GM19438 (cell line): ENCODE measurements at regions not wholly inside any gene's neighbourhood (a gene's known extent, or its start where the extent isn't known, plus 50 kb on each side); places are given as distances from the start of the nearest gene placed in this dataset.
A peak's percentile ranks its signal among the peaks of the same experiment; 100 is the strongest.
"Not testable (repeated sequence)": the region's sequence is repeated elsewhere in the genome, so short reads cannot be mapped to it uniquely, and the experiment has no call there.

Experiments used
- ATAC-seq: cut with Tn5 transposase; IDR thresholded peaks from one replicate; pipeline ENCODE4 v1.9.1; 2021; ENCODE audit warnings: low read depth; ENCODE audit not compliant: unreplicated experiment

DNA sequence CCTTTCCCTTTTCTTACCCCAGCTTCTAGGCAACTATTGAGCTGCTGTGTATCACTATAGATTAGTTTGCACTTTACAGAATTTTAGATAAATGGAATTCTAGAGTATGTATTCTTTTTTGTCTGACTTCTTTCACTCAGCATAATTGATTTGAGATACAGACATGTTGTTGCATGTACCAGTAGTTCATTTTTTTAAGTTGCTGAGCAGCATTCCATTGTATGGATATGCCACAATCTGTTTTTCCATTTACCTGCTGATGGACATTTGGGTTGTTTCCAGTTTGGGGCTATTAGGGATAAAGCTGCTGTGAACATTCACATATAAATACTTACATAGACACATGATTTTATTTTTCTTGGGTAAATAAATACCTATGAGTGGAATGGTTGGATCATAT, 135.7 kb downstream of the IGF1 start:
- no peak for ATAC-seq

GRCh38 chr12:102343361-102344121, 136.8 kb downstream of the IGF1 start:
- ATAC-seq: no peak

- no peak for ATAC-seq
These were observed 137.9 kb downstream of the IGF1 start for GRCh38 chr12:102342281-102343006.

- ATAC-seq: no peak
These were observed 137.1 kb upstream of the PMCH start for GRCh38 chr12:102334765-102335164.

DNA sequence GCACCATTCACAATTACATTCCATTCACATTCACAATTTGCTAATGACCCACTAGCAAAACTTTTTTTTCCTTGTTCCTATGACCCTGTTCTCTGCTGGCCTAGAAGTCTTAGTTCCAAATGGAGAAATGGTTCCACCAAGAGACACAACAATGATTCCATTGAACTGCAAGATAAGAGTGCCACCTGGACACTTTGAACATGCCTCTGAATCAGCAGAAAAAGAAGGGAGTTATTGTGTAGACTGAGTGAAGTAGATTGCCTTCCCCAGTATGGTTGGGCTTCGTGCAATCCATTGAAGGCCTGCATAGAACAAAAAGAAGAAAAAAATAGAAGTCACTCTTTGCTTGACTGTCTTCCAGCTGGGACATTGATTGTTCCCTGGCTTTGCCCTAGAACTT, 133.8 kb upstream of the PMCH start:
- no peak for ATAC-seq

GRCh38 chr12:102329883-102330282, 132.2 kb upstream of the PMCH start:
- no peak for ATAC-seq

DNA sequence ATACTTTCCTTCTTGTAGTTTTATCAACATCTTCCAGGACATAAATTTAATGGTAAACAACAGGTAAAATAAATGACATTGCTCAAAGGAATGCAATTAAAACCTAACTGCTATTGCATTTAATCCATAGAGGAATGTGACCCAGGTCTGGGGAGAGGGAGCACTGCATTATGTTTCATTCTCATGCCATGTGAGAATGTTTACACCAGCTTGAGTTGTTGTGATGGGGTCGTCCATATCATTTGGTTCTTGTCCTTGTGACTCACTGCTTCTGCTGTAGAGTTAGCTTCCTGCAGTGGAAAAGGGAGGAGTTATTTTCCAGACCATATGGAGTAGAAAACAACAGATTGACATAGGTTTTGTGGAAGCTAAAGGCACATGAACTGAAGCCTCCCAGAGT, 129.3 kb upstream of the PMCH start:
- ATAC-seq: no peak

- ATAC-seq: not testable (repeated sequence)
These were observed 127.5 kb upstream of the PMCH start for GRCh38 chr12:102325108-102325507.

DNA sequence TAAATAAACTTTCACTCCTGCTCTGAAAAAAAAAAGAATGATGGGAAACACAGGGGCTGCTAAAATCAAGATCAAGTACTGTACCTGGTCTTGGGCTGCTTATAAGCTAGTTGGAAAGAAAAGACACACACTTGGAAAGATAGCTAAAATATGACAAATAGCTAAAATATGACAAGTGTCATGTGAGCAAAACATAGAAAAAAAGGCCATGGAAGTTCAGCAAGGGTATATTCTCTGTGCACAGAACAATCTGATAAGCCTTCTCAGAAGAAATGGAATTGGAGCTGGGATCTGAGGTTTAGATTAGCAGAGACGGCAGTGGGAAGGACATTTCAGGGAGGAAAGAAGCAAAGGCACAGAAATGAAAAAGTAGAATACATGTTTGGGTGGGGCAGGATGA, 126.2 kb upstream of the PMCH start:
- no peak for ATAC-seq

GRCh38 chr12:102322254-102322653, 124.6 kb upstream of the PMCH start:
- no peak for ATAC-seq

- ATAC-seq: no peak
These were observed 123.9 kb upstream of the PMCH start for GRCh38 chr12:102321305-102322082.

DNA sequence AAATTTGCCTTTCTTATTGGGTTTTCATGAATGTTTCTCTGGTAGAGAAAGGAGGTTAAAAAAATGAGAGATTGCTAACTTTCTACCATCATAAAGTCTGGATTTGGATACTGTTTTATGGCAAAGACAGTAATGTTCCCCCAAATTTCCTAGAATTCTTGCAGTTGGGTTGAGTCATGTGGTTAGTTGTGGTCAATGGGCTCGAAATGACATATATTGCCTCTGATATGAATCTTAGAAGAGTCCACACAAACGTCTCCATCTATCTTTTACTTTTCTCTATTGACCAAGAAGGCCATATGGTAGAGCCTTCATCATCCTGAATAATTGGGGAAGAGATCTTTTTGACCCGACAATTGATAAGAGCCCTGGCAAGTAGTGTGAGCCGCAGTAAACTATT, 119.5 kb upstream of the PMCH start:
- no peak for ATAC-seq

DNA sequence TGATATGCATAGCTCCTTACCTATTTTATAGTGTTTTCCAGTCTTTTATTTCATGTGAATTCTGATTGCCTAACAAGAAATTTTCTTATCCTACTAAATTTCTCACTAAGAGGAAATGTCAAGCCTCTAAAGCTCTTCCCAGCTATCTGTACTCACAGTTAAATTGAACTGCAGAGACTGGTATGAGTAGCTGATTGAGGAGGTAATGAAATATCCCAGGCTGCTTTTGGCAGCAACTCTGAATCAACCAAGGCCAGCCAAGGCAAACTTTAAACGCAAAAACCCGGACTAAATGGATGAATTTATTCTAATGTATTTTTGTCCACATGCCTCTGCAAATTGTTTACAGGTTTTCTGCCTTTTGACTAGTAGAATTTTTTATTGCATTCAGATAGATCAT, 119.1 kb upstream of the PMCH start:
- ATAC-seq: no peak

DNA sequence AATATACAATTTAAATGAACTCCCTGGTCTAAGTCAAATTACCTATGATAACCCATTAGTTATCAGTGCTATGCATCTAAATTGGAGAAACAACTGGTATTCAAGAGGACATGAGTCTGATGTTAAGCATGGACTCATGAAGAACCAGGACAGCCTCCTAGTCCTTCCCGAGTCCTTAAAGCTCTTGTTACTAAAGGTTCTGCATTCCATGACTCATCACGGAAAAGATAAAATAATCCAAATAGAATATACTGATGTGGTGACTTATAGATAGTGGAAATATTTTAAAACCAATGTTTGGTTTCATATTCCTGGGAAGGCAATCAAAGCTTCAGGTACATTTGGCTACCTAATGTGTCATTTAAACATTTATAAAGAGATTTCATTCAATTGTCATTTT, 117.2 kb upstream of the PMCH start:
- ATAC-seq: no peak

- ATAC-seq: not testable (repeated sequence)
These were observed 115.7 kb upstream of the PMCH start for GRCh38 chr12:102313116-102313971.

DNA sequence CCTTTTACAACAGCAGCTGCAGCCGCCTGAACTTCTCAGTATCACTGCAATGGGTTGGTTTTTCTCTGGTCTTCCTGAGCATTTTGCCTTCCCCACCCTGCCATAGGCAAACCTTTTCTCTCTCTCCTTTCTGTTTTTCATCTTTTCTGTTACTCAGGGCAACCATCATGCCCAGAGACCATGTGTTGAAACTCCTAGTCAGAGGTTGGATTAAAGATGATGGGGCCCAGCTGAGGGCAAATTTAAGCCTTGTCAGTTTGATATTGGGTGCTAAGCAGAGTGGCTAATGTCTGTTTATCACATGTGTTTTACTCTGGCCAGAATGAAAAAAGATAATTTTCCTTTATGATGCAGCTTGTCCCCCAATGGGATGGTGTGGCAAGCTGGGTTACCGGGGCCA, 107.9 kb upstream of the PMCH start:
- ATAC-seq: no peak

- ATAC-seq: not testable (repeated sequence)
These were observed 107.0 kb upstream of the PMCH start for GRCh38 chr12:102304667-102305066.

GRCh38 chr12:102302553-102302952, 104.9 kb upstream of the PMCH start:
- ATAC-seq: no peak

DNA sequence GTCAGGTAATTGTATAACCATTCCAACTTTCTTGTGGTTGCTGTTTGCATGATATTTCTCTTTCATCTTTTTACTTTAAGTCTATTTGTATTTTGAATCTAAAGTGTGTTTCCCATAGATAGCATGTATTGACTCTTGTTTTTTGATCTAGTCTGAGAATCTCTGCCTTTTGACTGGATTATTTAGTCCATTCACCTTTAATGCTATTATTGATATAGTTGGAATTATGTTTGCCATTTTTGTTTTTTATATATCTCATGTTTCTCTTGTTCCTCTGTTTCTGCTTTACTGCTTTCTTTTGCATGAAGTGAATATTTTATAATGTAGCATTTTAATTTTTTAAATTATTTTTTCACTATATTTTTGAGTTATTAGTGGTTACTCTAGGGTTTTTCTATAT, 103.9 kb upstream of the PMCH start:
- ATAC-seq: no peak

DNA sequence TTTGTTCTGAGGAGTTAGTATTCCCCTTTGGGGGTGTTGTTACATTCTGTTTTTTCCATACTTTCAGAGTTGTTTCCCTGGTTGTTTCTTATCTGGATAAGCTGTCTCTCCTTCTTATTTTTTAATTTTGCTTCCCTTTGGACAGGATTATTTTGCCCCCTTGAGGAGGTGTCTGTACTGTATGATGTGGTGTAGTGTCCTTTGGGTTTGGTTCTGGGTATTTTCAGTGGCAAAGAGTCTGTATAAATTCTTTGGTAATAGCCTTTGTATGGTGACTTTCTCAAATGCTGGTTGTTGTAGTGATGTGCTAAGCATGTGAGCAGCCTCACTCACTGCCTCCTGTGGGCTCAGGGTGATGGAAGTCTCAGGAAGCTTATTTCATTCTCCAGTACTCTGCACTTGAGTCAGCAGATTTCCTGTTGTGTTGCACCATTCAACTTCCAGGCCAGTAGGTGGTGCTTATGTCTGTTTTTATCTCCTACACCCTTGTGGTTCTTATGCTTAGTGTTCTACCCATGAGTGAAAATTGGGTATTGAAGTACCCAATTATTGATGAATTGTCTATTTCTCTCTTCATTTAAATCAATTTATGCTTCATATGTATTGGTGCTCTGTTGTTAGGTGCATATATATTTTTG, 103.3 kb upstream of the PMCH start:
- ATAC-seq: peak; percentile 92
